Nephron (organoid): ENCODE measurements at regions not wholly inside any gene's neighbourhood (a gene's known extent, or its start where the extent isn't known, plus 50 kb on each side); places are given as distances from the start of the nearest gene placed in this dataset.
A peak's percentile ranks its signal among the peaks of the same experiment; 100 is the strongest.
"Not testable (repeated sequence)": the region's sequence is repeated elsewhere in the genome, so short reads cannot be mapped to it uniquely, and the experiment has no call there.

Experiments
- H3K27ac Mint-ChIP-seq, 3 experiments: 2 replicates each; pipeline ENCODE4 v1.8.0; 2020; ENCODE audit warnings: mixed read lengths in 3 of 3, mild to moderate bottlenecking in 2 of 3, moderate library complexity in 1 of 3
- H3K27me3 Mint-ChIP-seq: 2 replicates; pipeline ENCODE4 v1.8.0; 2021; ENCODE audit warnings: low read depth, mild to moderate bottlenecking, moderate library complexity, mixed read lengths
- H3K36me3 Mint-ChIP-seq: 2 replicates; pipeline ENCODE4 v1.8.0; 2020; ENCODE audit warnings: low read depth, mixed read lengths
- H3K4me1 Mint-ChIP-seq: 2 replicates; pipeline ENCODE4 v1.8.0; 2020; ENCODE audit warnings: mixed read lengths
- H3K4me3 Mint-ChIP-seq, 3 experiments: 2 replicates each; pipeline ENCODE4 v1.8.0; 2020; ENCODE audit warnings: mild to moderate bottlenecking in 3 of 3, mixed read lengths in 3 of 3, moderate library complexity in 2 of 3
- H3K9me3 Mint-ChIP-seq: 2 replicates; pipeline ENCODE4 v1.8.0; 2020; ENCODE audit warnings: mixed read lengths
- CTCF ChIP-seq, 3 experiments: fragments of 200-600 bp; sonication (generic); IDR thresholded peaks; one replicate each; pipeline ENCODE4 v1.5.0; 2021; ENCODE audit warnings: antibody characterized with exemption in 3 of 3; ENCODE audit not compliant: unreplicated experiment in 3 of 3

- Mint-ChIP-seq H3K4me1 (peaks cover 5% of the 10 kb centered on the region), H3K27ac (no peak overlapping the region), H3K4me3 (no peak overlapping the region), H3K36me3 (no peaks in the 10 kb centered on the region), H3K27me3 (no peaks in the 10 kb centered on the region), H3K9me3 (no peaks in the 10 kb centered on the region)
- no peak for TF ChIP-seq CTCF (IDR thresholded peaks at IDR 0.05; ENCODE audit: unreplicated experiment in 3 of 3)
Observed at GRCh38 chr20:39706184-39706663, 744.1 kb downstream of the DHX35 start.

GRCh38 chr20:39705032-39705431 is 742.9 kb downstream of the DHX35 start:
- no peak for TF ChIP-seq CTCF (IDR thresholded peaks at IDR 0.05; ENCODE audit: unreplicated experiment in 3 of 3)
- Mint-ChIP-seq H3K36me3 (no peaks in the 10 kb centered on the region), H3K27ac (no peak overlapping the region), H3K4me3 (no peak overlapping the region), H3K9me3 (no peaks in the 10 kb centered on the region), H3K4me1 (peaks cover 5% of the 10 kb centered on the region), H3K27me3 (no peaks in the 10 kb centered on the region)

GRCh38 chr20:39703357-39703756 is 741.2 kb downstream of the DHX35 start:
- H3K27me3 Mint-ChIP-seq, H3K27ac Mint-ChIP-seq, H3K36me3 Mint-ChIP-seq, H3K4me3 Mint-ChIP-seq, H3K9me3 Mint-ChIP-seq: not testable (repeated sequence)
- peaks cover 18% of the 10 kb centered on the region for H3K4me1 Mint-ChIP-seq

GRCh38 chr20:39702701-39703349 is 740.7 kb downstream of the DHX35 start:
- H3K27me3 Mint-ChIP-seq, result no peaks in the 10 kb centered on the region
- no peak for TF ChIP-seq CTCF (IDR thresholded peaks at IDR 0.05; ENCODE audit: unreplicated experiment in 3 of 3)
- no peak overlapping the region for H3K4me3 Mint-ChIP-seq
- H3K9me3 Mint-ChIP-seq, result no peaks in the 10 kb centered on the region
- H3K4me1 Mint-ChIP-seq, result peaks cover 21% of the 10 kb centered on the region
- H3K36me3 Mint-ChIP-seq, result no peaks in the 10 kb centered on the region
- peak overlapping the region in 2 of 3 experiments; percentile 24 to 63 for H3K27ac Mint-ChIP-seq

- TF ChIP-seq CTCF (IDR thresholded peaks at IDR 0.05; ENCODE audit: unreplicated experiment in 3 of 3), result no peak
- H3K4me1 Mint-ChIP-seq, result peaks cover 23% of the 10 kb centered on the region
- H3K27ac Mint-ChIP-seq, result no peak overlapping the region
- no peak overlapping the region for H3K4me3 Mint-ChIP-seq
- H3K27me3 Mint-ChIP-seq, result no peaks in the 10 kb centered on the region
- H3K36me3 Mint-ChIP-seq, result no peaks in the 10 kb centered on the region
- H3K9me3 Mint-ChIP-seq, result no peaks in the 10 kb centered on the region
Observed at GRCh38 chr20:39700528-39700927, 738.4 kb downstream of the DHX35 start.

GRCh38 chr20:39699166-39699725 is 737.1 kb downstream of the DHX35 start:
- Mint-ChIP-seq H3K27me3 (no peaks in the 10 kb centered on the region), H3K36me3 (no peaks in the 10 kb centered on the region), H3K9me3 (no peaks in the 10 kb centered on the region), H3K4me1 (peaks cover 23% of the 10 kb centered on the region), H3K4me3 (no peak overlapping the region), H3K27ac (peak overlapping the region; percentile 73 to 82 (median 82))
- TF ChIP-seq CTCF (IDR thresholded peaks at IDR 0.05; ENCODE audit: unreplicated experiment in 3 of 3), result no peak
